ENCODE measurements at regions not wholly inside any gene's neighbourhood (a gene's known extent, or its start where the extent isn't known, plus 50 kb on each side); places are given as distances from the start of the nearest gene placed in this dataset.

- H3K36me3 ChIP-seq, result no peaks in the 10 kb centered on the region
- H3K9me3 ChIP-seq, result no peaks in the 10 kb centered on the region
- ATAC-seq, result no peak
- no peaks in the 10 kb centered on the region for H3K4me1 ChIP-seq
- H3K27me3 ChIP-seq, result peaks cover 11% of the 10 kb centered on the region
- 21 to 26% methylated on average over 9 to 10 of the region's 10 CpGs for WGBS, 2 donors (ENCODE audit: low coverage in 1 of 2)
- H3K4me3 ChIP-seq, result no peak overlapping the region
- TF ChIP-seq EP300 (IDR thresholded peaks at IDR 0.05), result no peak
- TF ChIP-seq, protein P1, sequence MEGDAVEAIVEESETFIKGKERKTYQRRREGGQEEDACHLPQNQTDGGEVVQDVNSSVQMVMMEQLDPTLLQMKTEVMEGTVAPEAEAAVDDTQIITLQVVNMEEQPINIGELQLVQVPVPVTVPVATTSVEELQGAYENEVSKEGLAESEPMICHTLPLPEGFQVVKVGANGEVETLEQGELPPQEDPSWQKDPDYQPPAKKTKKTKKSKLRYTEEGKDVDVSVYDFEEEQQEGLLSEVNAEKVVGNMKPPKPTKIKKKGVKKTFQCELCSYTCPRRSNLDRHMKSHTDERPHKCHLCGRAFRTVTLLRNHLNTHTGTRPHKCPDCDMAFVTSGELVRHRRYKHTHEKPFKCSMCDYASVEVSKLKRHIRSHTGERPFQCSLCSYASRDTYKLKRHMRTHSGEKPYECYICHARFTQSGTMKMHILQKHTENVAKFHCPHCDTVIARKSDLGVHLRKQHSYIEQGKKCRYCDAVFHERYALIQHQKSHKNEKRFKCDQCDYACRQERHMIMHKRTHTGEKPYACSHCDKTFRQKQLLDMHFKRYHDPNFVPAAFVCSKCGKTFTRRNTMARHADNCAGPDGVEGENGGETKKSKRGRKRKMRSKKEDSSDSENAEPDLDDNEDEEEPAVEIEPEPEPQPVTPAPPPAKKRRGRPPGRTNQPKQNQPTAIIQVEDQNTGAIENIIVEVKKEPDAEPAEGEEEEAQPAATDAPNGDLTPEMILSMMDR (IDR thresholded peaks at IDR 0.05), result no peak
- TF ChIP-seq POLR2AphosphoS5 (IDR thresholded peaks at IDR 0.05), result no peak
- no peak for TF ChIP-seq POLR2A (IDR thresholded peaks at IDR 0.05)
- no peak overlapping the region for H3K27ac ChIP-seq
Measured at GRCh38 chr7:21044913-21045568, 258.4 kb upstream of the SP8 start.

GRCh38 chr7:21051865-21052264 is 265.2 kb upstream of the SP8 start:
- Histone ChIP-seq H3K4me3 (no peak overlapping the region), H3K27me3 (no peaks in the 10 kb centered on the region), H3K4me1 (no peaks in the 10 kb centered on the region), H3K36me3 (no peaks in the 10 kb centered on the region), H3K27ac (no peak overlapping the region), H3K9me3 (no peaks in the 10 kb centered on the region)
- ATAC-seq, result no peak
- 80 to 89% methylated on average over 3 of the region's 3 CpGs for WGBS, 2 donors (ENCODE audit: low coverage in 1 of 2)
- no peak for TF ChIP-seq POLR2A (IDR thresholded peaks at IDR 0.05)
- TF ChIP-seq, protein P1 (IDR thresholded peaks at IDR 0.05), result no peak
- TF ChIP-seq EP300 (IDR thresholded peaks at IDR 0.05), result no peak
- no peak for TF ChIP-seq POLR2AphosphoS5 (IDR thresholded peaks at IDR 0.05)

DNA sequence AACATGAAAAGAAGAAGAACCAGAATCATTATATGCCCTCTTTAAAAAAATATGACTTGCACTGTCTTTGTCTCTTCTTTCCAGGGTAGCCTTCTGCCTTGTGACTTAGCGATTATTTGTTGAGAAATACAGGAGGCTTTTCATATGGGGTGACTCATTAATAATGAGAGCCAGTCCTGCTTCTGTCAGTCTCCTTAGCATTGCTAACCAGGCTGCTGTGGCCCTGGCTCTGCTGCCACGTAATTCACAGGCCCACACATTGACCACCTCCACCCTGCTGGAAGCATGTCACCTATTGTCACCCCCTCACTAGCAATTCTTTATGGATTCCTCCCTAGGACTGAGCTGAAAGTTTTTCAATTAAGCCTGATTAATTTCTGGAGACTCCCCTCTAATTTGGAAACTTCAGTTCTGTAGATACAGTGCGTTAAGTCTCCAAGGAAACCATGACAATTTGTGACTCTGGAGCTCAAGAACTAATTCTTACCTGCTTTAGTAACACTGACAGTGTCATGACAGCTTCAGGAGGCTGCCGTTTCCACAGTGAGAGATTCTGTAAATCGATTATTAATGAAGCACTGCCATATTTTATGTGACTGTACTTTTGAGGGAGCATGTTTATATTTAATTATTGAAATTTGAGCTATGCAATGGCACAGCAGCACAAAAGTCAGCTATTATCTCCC is 267.9 kb upstream of the SP8 start:
- TF ChIP-seq POLR2AphosphoS5 (IDR thresholded peaks at IDR 0.05) (no peak), POLR2A (IDR thresholded peaks at IDR 0.05) (no peak), EP300 (IDR thresholded peaks at IDR 0.05) (no peak)
- TF ChIP-seq, protein P1 (IDR thresholded peaks at IDR 0.05), result no peak
- no peak overlapping the region for H3K4me3 ChIP-seq
- no peaks in the 10 kb centered on the region for H3K36me3 ChIP-seq
- H3K9me3 ChIP-seq, result no peaks in the 10 kb centered on the region
- H3K27me3 ChIP-seq, result no peaks in the 10 kb centered on the region
- no peaks in the 10 kb centered on the region for H3K4me1 ChIP-seq
- WGBS, 2 donors (ENCODE audit: low coverage in 1 of 2), result 61 to 68% methylated on average over 5 of the region's 5 CpGs
- no peak overlapping the region for H3K27ac ChIP-seq
- no peak for ATAC-seq

- WGBS, 2 donors (ENCODE audit: low coverage in 1 of 2), result 80 to 83% methylated on average over 1 to 2 of the region's 2 CpGs
- Histone ChIP-seq H3K4me1 (no peaks in the 10 kb centered on the region), H3K9me3 (no peaks in the 10 kb centered on the region), H3K36me3 (no peaks in the 10 kb centered on the region), H3K27me3 (no peaks in the 10 kb centered on the region), H3K4me3 (no peak overlapping the region), H3K27ac (no peak overlapping the region)
- ATAC-seq, result no peak
- TF ChIP-seq POLR2AphosphoS5 (IDR thresholded peaks at IDR 0.05) (no peak), EP300 (IDR thresholded peaks at IDR 0.05) (no peak), POLR2A (IDR thresholded peaks at IDR 0.05) (no peak)
- TF ChIP-seq, protein P1 (IDR thresholded peaks at IDR 0.05), result no peak
Measured at GRCh38 chr7:21059069-21059468, 272.4 kb upstream of the SP8 start.

DNA sequence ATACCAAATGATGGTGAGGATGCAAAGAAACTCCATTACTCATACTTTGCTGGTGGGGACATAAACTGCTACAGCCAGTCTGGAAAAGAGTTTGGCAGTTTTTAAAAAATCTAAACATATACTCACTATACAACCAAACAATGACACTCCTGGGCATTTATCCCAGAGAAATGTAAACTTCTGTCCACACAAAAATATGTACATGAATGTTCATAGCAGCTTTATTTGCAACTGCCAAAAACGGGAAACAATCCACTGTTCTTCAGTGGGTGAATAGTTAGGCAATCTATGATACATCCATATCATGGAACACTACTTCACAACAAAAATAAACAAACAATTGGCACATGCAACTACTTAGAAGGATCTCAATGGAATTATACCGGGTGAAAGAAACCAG is 276.4 kb upstream of the SP8 start:
- Histone ChIP-seq H3K9me3 (no peaks in the 10 kb centered on the region), H3K4me3 (no peak overlapping the region), H3K27ac (no peak overlapping the region), H3K4me1 (no peaks in the 10 kb centered on the region), H3K36me3 (no peaks in the 10 kb centered on the region), H3K27me3 (no peaks in the 10 kb centered on the region)
- WGBS, 2 donors (ENCODE audit: low coverage in 1 of 2), result 59 to 79% methylated on average over 2 of the region's 2 CpGs
- TF ChIP-seq POLR2AphosphoS5 (IDR thresholded peaks at IDR 0.05), result no peak
- TF ChIP-seq POLR2A (IDR thresholded peaks at IDR 0.05), result no peak
- TF ChIP-seq EP300 (IDR thresholded peaks at IDR 0.05), result no peak
- TF ChIP-seq, protein P1 (IDR thresholded peaks at IDR 0.05), result no peak
- no peak for ATAC-seq

Measured in gastroesophageal sphincter (tissue), 4 donors.